Keratinocyte (primary cell): ENCODE measurements at regions not wholly inside any gene's neighbourhood (a gene's known extent, or its start where the extent isn't known, plus 50 kb on each side); places are given as distances from the start of the nearest gene placed in this dataset.

Experiments used
- EZH2 ChIP-seq: IDR thresholded peaks from one replicate; pipeline ENCODE4 v1.6.1; 2012; ENCODE audit warnings: inconsistent platforms, mild to moderate bottlenecking, low read length, moderate library complexity
- TF ChIP-seq, protein P1 (sequence below), 3 experiments: IDR thresholded peaks in 1 of 3; conservative IDR thresholded peaks in 1 of 3; optimal IDR thresholded peaks in 1 of 3; 2 replicates in 2 of 3; 3 replicates in 1 of 3; pipeline versions ENCODE3 to v1.5.1; 2011; ENCODE audit warnings: low read length in 3 of 3, mild to moderate bottlenecking in 3 of 3, moderate library complexity in 2 of 3, control low read depth in 1 of 3, inconsistent platforms in 1 of 3; ENCODE audit not compliant: insufficient read depth in 2 of 3; ENCODE audit errors: extremely low read depth in 1 of 3

DNA sequence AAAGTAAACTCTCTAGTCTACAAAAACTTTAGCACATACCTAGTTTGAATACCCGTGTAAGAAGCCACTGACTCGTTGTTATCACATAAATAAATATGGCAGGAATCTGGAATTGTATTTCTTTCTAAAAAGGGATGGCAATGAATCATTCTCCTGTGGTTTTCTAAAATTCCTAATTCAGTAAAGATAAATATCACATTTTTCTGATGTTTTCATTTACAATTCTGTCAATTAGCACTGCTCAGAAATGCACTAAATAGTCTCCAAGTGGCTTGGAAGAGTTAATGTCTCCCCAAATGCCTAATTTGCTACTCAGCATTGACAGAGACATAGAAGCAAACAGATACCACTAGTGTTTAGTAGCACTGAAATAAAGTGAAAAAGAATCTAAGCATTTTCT is 547.7 kb upstream of the SLITRK1 start:
- TF ChIP-seq, protein P1, sequence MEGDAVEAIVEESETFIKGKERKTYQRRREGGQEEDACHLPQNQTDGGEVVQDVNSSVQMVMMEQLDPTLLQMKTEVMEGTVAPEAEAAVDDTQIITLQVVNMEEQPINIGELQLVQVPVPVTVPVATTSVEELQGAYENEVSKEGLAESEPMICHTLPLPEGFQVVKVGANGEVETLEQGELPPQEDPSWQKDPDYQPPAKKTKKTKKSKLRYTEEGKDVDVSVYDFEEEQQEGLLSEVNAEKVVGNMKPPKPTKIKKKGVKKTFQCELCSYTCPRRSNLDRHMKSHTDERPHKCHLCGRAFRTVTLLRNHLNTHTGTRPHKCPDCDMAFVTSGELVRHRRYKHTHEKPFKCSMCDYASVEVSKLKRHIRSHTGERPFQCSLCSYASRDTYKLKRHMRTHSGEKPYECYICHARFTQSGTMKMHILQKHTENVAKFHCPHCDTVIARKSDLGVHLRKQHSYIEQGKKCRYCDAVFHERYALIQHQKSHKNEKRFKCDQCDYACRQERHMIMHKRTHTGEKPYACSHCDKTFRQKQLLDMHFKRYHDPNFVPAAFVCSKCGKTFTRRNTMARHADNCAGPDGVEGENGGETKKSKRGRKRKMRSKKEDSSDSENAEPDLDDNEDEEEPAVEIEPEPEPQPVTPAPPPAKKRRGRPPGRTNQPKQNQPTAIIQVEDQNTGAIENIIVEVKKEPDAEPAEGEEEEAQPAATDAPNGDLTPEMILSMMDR (optimal IDR thresholded peaks at IDR 0.05 in 1 of 3, IDR thresholded peaks at IDR 0.05 in 1 of 3, conservative IDR thresholded peaks at IDR 0.05 in 1 of 3; ENCODE audit: extremely low read depth in 1 of 3, insufficient read depth in 2 of 3, low read length in 3 of 3): no peak
- no peak for TF ChIP-seq EZH2
